ENCODE measurements at regions not wholly inside any gene's neighbourhood (a gene's known extent, or its start where the extent isn't known, plus 50 kb on each side); places are given as distances from the start of the nearest gene placed in this dataset.

DNA sequence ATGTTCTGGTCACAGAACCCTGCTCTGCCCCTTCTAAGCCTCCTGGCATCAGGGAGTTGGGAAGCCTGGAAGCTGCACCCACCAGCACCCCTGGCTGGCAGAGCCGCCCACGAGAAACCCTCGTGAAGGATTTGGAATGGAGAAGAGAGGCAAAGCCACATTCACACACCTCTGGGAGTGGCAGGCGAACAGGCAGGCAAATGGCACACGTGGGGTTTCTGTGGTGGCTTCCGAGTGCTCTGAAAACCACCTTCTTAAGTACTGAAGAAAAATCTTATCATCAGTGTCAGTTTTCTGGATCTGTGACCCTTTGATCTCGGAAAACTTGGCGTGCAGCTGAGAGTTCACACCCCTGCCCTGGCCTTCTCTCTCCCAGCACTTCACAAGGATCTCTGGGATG is 442.2 kb upstream of the FRG1 start:
- TF ChIP-seq ELK1 (IDR thresholded peaks at IDR 0.05; ENCODE audit: borderline replicate concordance, low read depth, low read length): no peak
- TF ChIP-seq RAD21 (IDR thresholded peaks at IDR 0.05; ENCODE audit: low read length): no peak
- TF ChIP-seq CHD1 (IDR thresholded peaks at IDR 0.05; ENCODE audit: low read depth, low read length): no peak
- TF ChIP-seq MAZ (IDR thresholded peaks at IDR 0.05; ENCODE audit: borderline replicate concordance, low read depth, low read length): no peak
- no peak for TF ChIP-seq RCOR1 (IDR thresholded peaks at IDR 0.05; ENCODE audit: insufficient replicate concordance, low read length)
- TF ChIP-seq MAFK (IDR thresholded peaks at IDR 0.05; ENCODE audit: low read depth, low read length): no peak
- no peak for TF ChIP-seq MXI1 (IDR thresholded peaks at IDR 0.05; ENCODE audit: borderline replicate concordance, low read depth, low read length)
- no peak for TF ChIP-seq NFE2L2 (IDR thresholded peaks at IDR 0.05; ENCODE audit: low read depth, low read length)
- TF ChIP-seq POLR2A (IDR thresholded peaks at IDR 0.05; ENCODE audit: low read depth, low read length): no peak
- TF ChIP-seq BHLHE40 (IDR thresholded peaks at IDR 0.05; ENCODE audit: low read depth, low read length): no peak
- no peak for TF ChIP-seq CEBPB (IDR thresholded peaks at IDR 0.05; ENCODE audit: low read depth, low read length)
- TF ChIP-seq SMC3 (IDR thresholded peaks at IDR 0.05; ENCODE audit: low read depth, low read length): no peak
- no peak for TF ChIP-seq CTCF (conservative IDR thresholded peaks at IDR 0.05; ENCODE audit: low read depth, low read length)
- no peak for TF ChIP-seq FOS (IDR thresholded peaks at IDR 0.05; ENCODE audit: low read depth, low read length)
- no peak for TF ChIP-seq USF2 (IDR thresholded peaks at IDR 0.05; ENCODE audit: low read depth, low read length)
- no peak for TF ChIP-seq RFX5 (IDR thresholded peaks at IDR 0.05; ENCODE audit: low read depth, low read length)
- WGBS, 2 experiments (ENCODE audit: extremely low coverage in 2 of 2, insufficient read length in 1 of 2): no CpG with 5 or more reads among the region's 8 CpGs
- no peak overlapping the region for H3K18ac ChIP-seq (ENCODE audit: low read depth, low read length)
- no peak overlapping the region for H2AK9ac ChIP-seq (replicated peaks; ENCODE audit: low read depth, low read length, poor library complexity)
- POLR2A ChIA-PET (ENCODE audit: unreplicated experiment): no interaction called here
- H2AFZ ChIP-seq (replicated peaks; ENCODE audit: low read length, poor library complexity): no peak overlapping the region
- no peak overlapping the region for H3K14ac ChIP-seq (replicated peaks; ENCODE audit: low read depth, low read length)
- no peak overlapping the region for H3K4ac ChIP-seq (ENCODE audit: low read depth, low read length)
- in situ Hi-C loops (cut with MboI; ENCODE audit: low sequenced_read_pairs) (no loop called here), intact Hi-C loops (cut with micrococcal nuclease) (no loop called here), dilution Hi-C loops (cut with HindIII; ENCODE audit: low sequenced_read_pairs, unreplicated experiment) (no loop called here)
- H2BK120ac ChIP-seq (ENCODE audit: low read depth, low read length): no peak overlapping the region
- H3K79me1 ChIP-seq (ENCODE audit: low read depth in 1 of 2, low read length in 2 of 2): no peaks in the 10 kb centered on the region
- no peak overlapping the region for H2AK5ac ChIP-seq (ENCODE audit: low read depth, low read length)
- no peaks in the 10 kb centered on the region for H3K4me1 ChIP-seq (ENCODE audit: control insufficient read depth, insufficient read depth, low read length)
- no peak overlapping the region for H3K9ac ChIP-seq (ENCODE audit: low read depth, low read length)
- H4K20me1 ChIP-seq (ENCODE audit: insufficient read depth, low read length): no peaks in the 10 kb centered on the region
- no peak overlapping the region for H3K4me2 ChIP-seq (ENCODE audit: low read depth, low read length)
- H3K4me3 ChIP-seq (ENCODE audit: insufficient read depth, low read depth, low read length): no peak overlapping the region
- H3K27ac ChIP-seq (ENCODE audit: insufficient read depth, low read length): no peak overlapping the region
- no peaks in the 10 kb centered on the region for H3K27me3 ChIP-seq (ENCODE audit: control insufficient read depth, insufficient read depth, low read length)
- no peak overlapping the region for H2BK20ac ChIP-seq (ENCODE audit: low read depth, low read length)
- no peak for ATAC-seq (ENCODE audit: low read depth)
- H3K23ac ChIP-seq (ENCODE audit: low read depth, low read length): no peak overlapping the region
- H4K8ac ChIP-seq (ENCODE audit: low read depth in 2 of 2, low read length in 2 of 2): no peak overlapping the region
- no peak overlapping the region for H2BK15ac ChIP-seq (ENCODE audit: low read depth, low read length)
- H3K9me1 ChIP-seq (ENCODE audit: insufficient read depth, low read length): no peaks in the 10 kb centered on the region
- no TSS peak for BruUV-seq (replicated peaks)
- H3K56ac ChIP-seq (ENCODE audit: extremely low read depth, insufficient read depth, low read length): no peak overlapping the region
- no peak overlapping the region for H4K91ac ChIP-seq (ENCODE audit: insufficient read depth, low read depth, low read length)
- no peaks in the 10 kb centered on the region for H3K36me3 ChIP-seq (ENCODE audit: control insufficient read depth, insufficient read depth, low read length)
- no peak overlapping the region for H4K5ac ChIP-seq (ENCODE audit: low read depth, low read length)
- no peak overlapping the region for H2BK5ac ChIP-seq (ENCODE audit: low read depth, low read length, poor library complexity, severe bottlenecking)
- H3K9me3 ChIP-seq (ENCODE audit: control insufficient read depth, insufficient read depth, low read length): peaks cover 35% of the 10 kb centered on the region
- no peak for DNase-seq
- CTCF ChIA-PET: no interaction called here

Data from IMR-90 (cell line).